ENCODE measurements at regions not wholly inside any gene's neighbourhood (a gene's known extent, or its start where the extent isn't known, plus 50 kb on each side); places are given as distances from the start of the nearest gene placed in this dataset.

DNA sequence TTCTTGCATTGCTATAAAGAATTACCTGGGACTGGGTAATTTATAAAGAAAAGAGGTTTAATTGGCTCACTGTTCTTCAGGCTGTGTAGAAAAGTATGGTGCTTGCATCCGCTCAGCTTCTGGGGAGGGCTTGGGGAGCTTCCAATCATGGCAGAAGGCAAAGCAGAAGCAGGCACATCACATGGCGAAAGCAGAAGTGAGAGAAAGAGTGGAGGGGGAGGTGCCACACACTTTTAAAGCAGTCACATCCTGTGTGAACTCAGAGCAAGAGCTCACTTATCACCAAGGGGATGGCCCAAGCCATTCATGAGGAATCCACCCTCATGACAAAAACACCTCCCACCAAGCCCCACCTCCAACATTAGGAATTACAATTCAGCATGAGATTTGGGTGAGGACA, 303.5 kb downstream of the OTUD1 start:
- no peaks in the 10 kb centered on the region for H4K20me1 ChIP-seq (ENCODE audit: insufficient read depth)
- no peak overlapping the region for H3K4me2 ChIP-seq (ENCODE audit: low read length)
- RAD21 ChIA-PET (ENCODE audit: low non-redundant PET in 1 of 2, low total read pairs in 2 of 2, uncharacterized antibody in 2 of 2, unreplicated experiment in 2 of 2), result no interaction called here
- no peaks in the 10 kb centered on the region for H3K4me1 ChIP-seq (ENCODE audit: control insufficient read depth in 1 of 2, insufficient read depth in 2 of 2, low read length in 2 of 2)
- ATAC-seq, result no peak
- no peaks in the 10 kb centered on the region for H3K9me3 ChIP-seq (ENCODE audit: control insufficient read depth in 1 of 2, insufficient read depth in 1 of 2, low read depth in 1 of 2, low read length in 2 of 2)
- H3K9me2 ChIP-seq (ENCODE audit: insufficient read depth), result no peaks in the 10 kb centered on the region
- no peak overlapping the region for H2AFZ ChIP-seq (ENCODE audit: low read depth, low read length, poor library complexity, severe bottlenecking)
- intact Hi-C loops (cut with micrococcal nuclease), result no loop called here
- POLR2A ChIA-PET, result no interaction called here
- H3K4me3 ChIP-seq (replicated peaks in 1 of 2; ENCODE audit: low read depth in 1 of 2, low read length in 2 of 2), result no peak overlapping the region
- DNase-seq (ENCODE audit: low read depth, low spot score), result no peak
- no peaks in the 10 kb centered on the region for H3K27me3 ChIP-seq (ENCODE audit: insufficient read depth, low read length)
- H3K79me2 ChIP-seq (ENCODE audit: insufficient read depth, low read length), result no peaks in the 10 kb centered on the region
- H3K36me3 ChIP-seq (ENCODE audit: control insufficient read depth in 1 of 2, insufficient read depth in 2 of 2, low read length in 2 of 2), result no peaks in the 10 kb centered on the region
- CTCF ChIA-PET, result no interaction called here
- TF ChIP-seq POLR2A (IDR thresholded peaks at IDR 0.05; ENCODE audit: borderline replicate concordance, extremely low read depth, insufficient read depth, insufficient read length), result no peak
- TF ChIP-seq, protein P1, sequence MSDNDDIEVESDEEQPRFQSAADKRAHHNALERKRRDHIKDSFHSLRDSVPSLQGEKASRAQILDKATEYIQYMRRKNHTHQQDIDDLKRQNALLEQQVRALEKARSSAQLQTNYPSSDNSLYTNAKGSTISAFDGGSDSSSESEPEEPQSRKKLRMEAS (IDR thresholded peaks at IDR 0.05), result no peak
- no peak for TF ChIP-seq POLR2AphosphoS5 (IDR thresholded peaks at IDR 0.05; ENCODE audit: low read depth, low read length)
- TF ChIP-seq CEBPB (IDR thresholded peaks at IDR 0.05; ENCODE audit: low read depth), result no peak
- TF ChIP-seq, protein P2, sequence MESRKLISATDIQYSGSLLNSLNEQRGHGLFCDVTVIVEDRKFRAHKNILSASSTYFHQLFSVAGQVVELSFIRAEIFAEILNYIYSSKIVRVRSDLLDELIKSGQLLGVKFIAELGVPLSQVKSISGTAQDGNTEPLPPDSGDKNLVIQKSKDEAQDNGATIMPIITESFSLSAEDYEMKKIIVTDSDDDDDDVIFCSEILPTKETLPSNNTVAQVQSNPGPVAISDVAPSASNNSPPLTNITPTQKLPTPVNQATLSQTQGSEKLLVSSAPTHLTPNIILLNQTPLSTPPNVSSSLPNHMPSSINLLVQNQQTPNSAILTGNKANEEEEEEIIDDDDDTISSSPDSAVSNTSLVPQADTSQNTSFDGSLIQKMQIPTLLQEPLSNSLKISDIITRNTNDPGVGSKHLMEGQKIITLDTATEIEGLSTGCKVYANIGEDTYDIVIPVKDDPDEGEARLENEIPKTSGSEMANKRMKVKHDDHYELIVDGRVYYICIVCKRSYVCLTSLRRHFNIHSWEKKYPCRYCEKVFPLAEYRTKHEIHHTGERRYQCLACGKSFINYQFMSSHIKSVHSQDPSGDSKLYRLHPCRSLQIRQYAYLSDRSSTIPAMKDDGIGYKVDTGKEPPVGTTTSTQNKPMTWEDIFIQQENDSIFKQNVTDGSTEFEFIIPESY (IDR thresholded peaks at IDR 0.05; ENCODE audit: extremely low read depth, insufficient replicate concordance, low read length), result no peak
- H3K27ac ChIP-seq (ENCODE audit: low read depth, low read length), result no peak overlapping the region
- BruUV-seq (replicated peaks), result no TSS peak
- H3K9ac ChIP-seq (ENCODE audit: low read length), result no peak overlapping the region

DNA sequence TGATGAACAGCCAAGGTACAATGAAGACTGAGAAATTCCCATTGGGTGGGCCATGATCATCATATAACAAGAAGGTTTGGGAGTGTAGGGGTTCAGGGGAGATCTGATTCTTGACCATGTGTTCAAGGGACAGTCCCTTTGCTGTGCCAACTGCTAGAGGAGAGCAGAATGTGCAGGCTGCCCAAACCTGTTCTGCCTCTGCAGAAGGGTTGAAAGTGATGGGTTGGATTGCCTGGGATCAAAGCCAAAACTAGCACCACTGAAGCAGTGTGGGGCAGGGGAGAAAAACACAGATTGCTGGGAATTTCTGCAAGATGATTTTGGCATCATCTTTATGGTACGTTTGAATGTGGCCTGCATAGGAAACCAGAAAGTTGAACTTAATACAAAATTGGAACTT, 303.9 kb downstream of the OTUD1 start:
- ChIA-PET CTCF (no interaction called here), RAD21 (ENCODE audit: low non-redundant PET in 1 of 2, low total read pairs in 2 of 2, uncharacterized antibody in 2 of 2, unreplicated experiment in 2 of 2) (no interaction called here), POLR2A (no interaction called here)
- intact Hi-C loops (cut with micrococcal nuclease), result no loop called here
- no peak overlapping the region for H3K27ac ChIP-seq (ENCODE audit: low read depth, low read length)
- no peaks in the 10 kb centered on the region for H3K4me1 ChIP-seq (ENCODE audit: control insufficient read depth in 1 of 2, insufficient read depth in 2 of 2, low read length in 2 of 2)
- H2AFZ ChIP-seq (ENCODE audit: low read depth, low read length, poor library complexity, severe bottlenecking), result no peak overlapping the region
- no peaks in the 10 kb centered on the region for H3K9me2 ChIP-seq (ENCODE audit: insufficient read depth)
- no peaks in the 10 kb centered on the region for H4K20me1 ChIP-seq (ENCODE audit: insufficient read depth)
- H3K9me3 ChIP-seq (ENCODE audit: control insufficient read depth in 1 of 2, insufficient read depth in 1 of 2, low read depth in 1 of 2, low read length in 2 of 2), result no peaks in the 10 kb centered on the region
- H3K4me3 ChIP-seq (replicated peaks in 1 of 2; ENCODE audit: low read depth in 1 of 2, low read length in 2 of 2), result no peak overlapping the region
- ATAC-seq, result no peak
- no peak overlapping the region for H3K9ac ChIP-seq (ENCODE audit: low read length)
- no peaks in the 10 kb centered on the region for H3K36me3 ChIP-seq (ENCODE audit: control insufficient read depth in 1 of 2, insufficient read depth in 2 of 2, low read length in 2 of 2)
- no TSS peak for BruUV-seq (replicated peaks)
- no peak overlapping the region for H3K4me2 ChIP-seq (ENCODE audit: low read length)
- no peak for DNase-seq (ENCODE audit: low read depth, low spot score)
- H3K79me2 ChIP-seq (ENCODE audit: insufficient read depth, low read length), result no peaks in the 10 kb centered on the region
- no peaks in the 10 kb centered on the region for H3K27me3 ChIP-seq (ENCODE audit: insufficient read depth, low read length)
- TF ChIP-seq, protein P1 (IDR thresholded peaks at IDR 0.05), result no peak
- TF ChIP-seq, protein P2 (IDR thresholded peaks at IDR 0.05; ENCODE audit: extremely low read depth, insufficient replicate concordance, low read length), result no peak
- TF ChIP-seq TCF7L2 (IDR thresholded peaks at IDR 0.05; ENCODE audit: borderline replicate concordance, extremely low read depth, insufficient read depth, insufficient read length) (no peak), SP1 (IDR thresholded peaks at IDR 0.05; ENCODE audit: low read depth) (no peak), SRF (IDR thresholded peaks at IDR 0.05; ENCODE audit: low read depth) (no peak), ELF1 (IDR thresholded peaks at IDR 0.05; ENCODE audit: borderline replicate concordance, low read depth) (no peak), POLR2AphosphoS5 (IDR thresholded peaks at IDR 0.05; ENCODE audit: low read depth, low read length) (no peak)
- TF ChIP-seq, protein P3, sequence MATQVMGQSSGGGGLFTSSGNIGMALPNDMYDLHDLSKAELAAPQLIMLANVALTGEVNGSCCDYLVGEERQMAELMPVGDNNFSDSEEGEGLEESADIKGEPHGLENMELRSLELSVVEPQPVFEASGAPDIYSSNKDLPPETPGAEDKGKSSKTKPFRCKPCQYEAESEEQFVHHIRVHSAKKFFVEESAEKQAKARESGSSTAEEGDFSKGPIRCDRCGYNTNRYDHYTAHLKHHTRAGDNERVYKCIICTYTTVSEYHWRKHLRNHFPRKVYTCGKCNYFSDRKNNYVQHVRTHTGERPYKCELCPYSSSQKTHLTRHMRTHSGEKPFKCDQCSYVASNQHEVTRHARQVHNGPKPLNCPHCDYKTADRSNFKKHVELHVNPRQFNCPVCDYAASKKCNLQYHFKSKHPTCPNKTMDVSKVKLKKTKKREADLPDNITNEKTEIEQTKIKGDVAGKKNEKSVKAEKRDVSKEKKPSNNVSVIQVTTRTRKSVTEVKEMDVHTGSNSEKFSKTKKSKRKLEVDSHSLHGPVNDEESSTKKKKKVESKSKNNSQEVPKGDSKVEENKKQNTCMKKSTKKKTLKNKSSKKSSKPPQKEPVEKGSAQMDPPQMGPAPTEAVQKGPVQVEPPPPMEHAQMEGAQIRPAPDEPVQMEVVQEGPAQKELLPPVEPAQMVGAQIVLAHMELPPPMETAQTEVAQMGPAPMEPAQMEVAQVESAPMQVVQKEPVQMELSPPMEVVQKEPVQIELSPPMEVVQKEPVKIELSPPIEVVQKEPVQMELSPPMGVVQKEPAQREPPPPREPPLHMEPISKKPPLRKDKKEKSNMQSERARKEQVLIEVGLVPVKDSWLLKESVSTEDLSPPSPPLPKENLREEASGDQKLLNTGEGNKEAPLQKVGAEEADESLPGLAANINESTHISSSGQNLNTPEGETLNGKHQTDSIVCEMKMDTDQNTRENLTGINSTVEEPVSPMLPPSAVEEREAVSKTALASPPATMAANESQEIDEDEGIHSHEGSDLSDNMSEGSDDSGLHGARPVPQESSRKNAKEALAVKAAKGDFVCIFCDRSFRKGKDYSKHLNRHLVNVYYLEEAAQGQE (IDR thresholded peaks at IDR 0.05; ENCODE audit: low read depth), result no peak
- TF ChIP-seq, protein P4, sequence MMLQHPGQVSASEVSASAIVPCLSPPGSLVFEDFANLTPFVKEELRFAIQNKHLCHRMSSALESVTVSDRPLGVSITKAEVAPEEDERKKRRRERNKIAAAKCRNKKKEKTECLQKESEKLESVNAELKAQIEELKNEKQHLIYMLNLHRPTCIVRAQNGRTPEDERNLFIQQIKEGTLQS (IDR thresholded peaks at IDR 0.05), result no peak
